B cell (primary cell): ENCODE measurements at regions not wholly inside any gene's neighbourhood (a gene's known extent, or its start where the extent isn't known, plus 50 kb on each side); places are given as distances from the start of the nearest gene placed in this dataset.
A peak's percentile ranks its signal among the peaks of the same experiment; 100 is the strongest.

ENCODE experiments used
- ATAC-seq: fragments of 200-7000 bp; cut with Tn5 transposase; one replicate; pipeline ENCODE4 v1.10.0; 2021; ENCODE audit warnings: low read depth, mild to moderate bottlenecking, moderate number of reproducible peaks, moderate library complexity
- CTCF ChIA-PET: fragments of 350-600 bp; sonication (Branson Sonifier 250); formaldehyde crosslinking; loops from one replicate; lab custom pipeline; 2021; ENCODE audit warnings: antibody characterized with exemption, inconsistent platforms; lab: Charles Lee
- POLR2A ChIA-PET: fragments of 350-600 bp; sonication (Branson Sonifier 250); formaldehyde crosslinking; loops from one replicate; lab custom pipeline; 2021; ENCODE audit warnings: antibody characterized with exemption; lab: Charles Lee
- DNase-seq: peaks from one replicate; pipeline ENCODE4 v3.0.0; 2013
- H2AFZ ChIP-seq: 2 replicates; pipeline ENCODE4 v1.6.1; 2012; ENCODE audit warnings: mild to moderate bottlenecking, low read depth, low read length; ENCODE audit not compliant: insufficient read depth, poor library complexity, severe bottlenecking
- H3K27ac ChIP-seq, 2 donors: 1 replicate in 1 of 2; 2 replicates in 1 of 2; pipeline ENCODE4 v1.5.1; 2012 to 2013; ENCODE audit warnings: low read length in 2 of 2, mild to moderate bottlenecking in 2 of 2, moderate library complexity in 1 of 2
- H3K27me3 ChIP-seq, 4 experiments: fragments of 200-600 bp in 1 of 4; sonication (generic) in 1 of 4; replicated peaks in 1 of 4; 1 replicate in 2 of 4; 2 replicates in 2 of 4; pipeline versions ENCODE4 v1.6.1 to v1.7.0; 2013 to 2016; ENCODE audit warnings: low read length in 3 of 4, mild to moderate bottlenecking in 2 of 4, mixed read lengths in 1 of 4, moderate library complexity in 1 of 4; ENCODE audit not compliant: insufficient read depth in 4 of 4, control insufficient read depth in 3 of 4; ENCODE audit errors: control extremely low read depth in 1 of 4
- H3K36me3 ChIP-seq, 2 experiments: replicated peaks in 1 of 2; 1 replicate in 1 of 2; 2 replicates in 1 of 2; pipeline versions ENCODE4 v1.6.1 to v1.7.1; 2013; ENCODE audit warnings: low read length in 1 of 2; ENCODE audit not compliant: insufficient read depth in 2 of 2, control insufficient read depth in 1 of 2; ENCODE audit errors: control extremely low read depth in 1 of 2, extremely low read depth in 1 of 2
- H3K4me1 ChIP-seq, 2 donors: fragments of 200-600 bp in 1 of 2; sonication (generic) in 1 of 2; 1 replicate in 1 of 2; 2 replicates in 1 of 2; pipeline versions ENCODE4 v1.5.1 to v1.6.1; 2013 to 2017; ENCODE audit warnings: low read length in 2 of 2; ENCODE audit not compliant: control insufficient read depth in 2 of 2, insufficient read depth in 2 of 2
- H3K4me2 ChIP-seq: replicated peaks from 2 replicates; pipeline ENCODE3; 2012; ENCODE audit warnings: mild to moderate bottlenecking, low read depth, low read length; ENCODE audit not compliant: poor library complexity, severe bottlenecking
- H3K4me3 ChIP-seq, 5 experiments: fragments of 200-600 bp in 1 of 5; sonication (generic) in 1 of 5; 1 replicate in 3 of 5; 2 replicates in 2 of 5; pipeline versions ENCODE4 v1.5.1 to v1.7.0; 2011 to 2016; ENCODE audit warnings: low read length in 4 of 5, mild to moderate bottlenecking in 4 of 5, low read depth in 2 of 5, control low read depth in 1 of 5, moderate library complexity in 1 of 5; ENCODE audit not compliant: insufficient read depth in 1 of 5; ENCODE audit errors: control extremely low read depth in 1 of 5, extremely low read depth in 1 of 5
- H3K79me2 ChIP-seq: fragments of 200-600 bp; sonication (generic); one replicate; pipeline ENCODE4 v1.6.0; 2016; ENCODE audit warnings: low read length; ENCODE audit not compliant: control insufficient read depth, insufficient read depth
- H3K9ac ChIP-seq: fragments of 200-600 bp; sonication (generic); 2 replicates; pipeline ENCODE4 v1.6.1; 2017; ENCODE audit warnings: mild to moderate bottlenecking, low read length, moderate library complexity
- H3K9me3 ChIP-seq, 3 donors: one replicate each; pipeline versions ENCODE4 v1.6.1 to v1.7.1; 2013; ENCODE audit warnings: low read length in 2 of 3; ENCODE audit not compliant: control insufficient read depth in 2 of 3, insufficient read depth in 1 of 3; ENCODE audit errors: control extremely low read depth in 1 of 3
- H4K20me1 ChIP-seq: 2 replicates; pipeline ENCODE4 v1.6.0; 2012; ENCODE audit warnings: mild to moderate bottlenecking, low read length; ENCODE audit not compliant: insufficient read depth, control insufficient read depth, poor library complexity, severe bottlenecking
- H3K27ac Mint-ChIP-seq: one replicate; pipeline ENCODE4 v1.8.0; 2021; ENCODE audit warnings: mixed read lengths
- H3K27me3 Mint-ChIP-seq: one replicate; pipeline ENCODE4 v1.8.0; 2021; ENCODE audit warnings: mixed read lengths
- H3K4me1 Mint-ChIP-seq: one replicate; pipeline ENCODE4 v1.8.0; 2021; ENCODE audit warnings: mixed read lengths
- H3K4me3 Mint-ChIP-seq: one replicate; pipeline ENCODE4 v1.8.0; 2021; ENCODE audit warnings: mixed read lengths
- H3K9me3 Mint-ChIP-seq: one replicate; pipeline ENCODE4 v1.8.0; 2022; ENCODE audit warnings: mixed read lengths; ENCODE audit not compliant: insufficient read depth
- EZH2 ChIP-seq: IDR thresholded peaks from 2 replicates; pipeline ENCODE4 v1.6.1; 2012; ENCODE audit warnings: borderline replicate concordance, low read depth, mild to moderate bottlenecking, moderate library complexity, low read length; ENCODE audit not compliant: insufficient read depth, poor library complexity, severe bottlenecking
- WGBS: methylation state at CpG from one replicate; pipeline ENCODE4 v1.1.5; 2013; ENCODE audit warnings: missing lambda C conversion rate; ENCODE audit not compliant: insufficient coverage; 5-methylcytosine and 5-hydroxymethylcytosine counted together
- intact Hi-C: fragments of 100-400 bp; cut with micrococcal nuclease; formaldehyde crosslinking; loops from one replicate; pipeline ENCODE4 v1.10.0; 2022
- TF ChIP-seq, protein P1 (sequence below): fragments of 200-600 bp; IDR thresholded peaks from one replicate; pipeline ENCODE4 v1.8.0; 2022; ENCODE audit warnings: antibody characterized with exemption, mild to moderate bottlenecking

DNA sequence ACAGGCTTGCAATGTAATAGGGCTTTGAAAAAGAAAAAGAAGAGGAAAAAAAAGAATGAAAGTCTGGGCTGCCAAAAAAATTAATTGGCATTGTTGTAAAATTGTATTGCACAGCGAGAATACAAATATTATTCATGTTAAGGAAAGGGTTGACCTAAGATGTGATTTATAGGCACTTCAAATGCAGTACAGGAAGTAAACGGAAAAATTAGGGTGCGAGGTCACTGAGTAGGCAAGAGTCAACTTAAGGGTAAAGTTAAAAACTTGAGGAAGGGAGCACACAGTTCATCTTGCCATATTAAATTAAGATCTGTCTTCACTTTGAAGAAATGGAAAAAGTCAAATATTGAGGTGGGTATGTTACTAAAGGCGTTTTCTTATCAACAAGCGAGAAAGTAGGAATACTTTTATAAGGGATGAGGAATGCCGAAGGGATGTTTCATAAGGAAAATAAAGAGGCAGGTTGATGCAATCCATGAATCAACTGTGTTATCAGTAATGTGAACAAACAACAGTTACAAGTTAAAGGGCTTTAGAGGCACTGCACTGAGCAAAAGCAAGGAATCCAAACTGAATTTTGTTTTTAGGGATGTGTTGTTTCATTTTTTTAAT lies 123.0 kb downstream of the WT1 start:
- Mint-ChIP-seq H3K4me3 (no peak overlapping the region), H3K4me1 (no peaks in the 10 kb centered on the region), H3K9me3 (no peaks in the 10 kb centered on the region), H3K27ac (no peak overlapping the region), H3K27me3 (peaks cover 5% of the 10 kb centered on the region)
- intact Hi-C loops, result no loop called here
- Histone ChIP-seq H3K36me3 (no peaks in the 10 kb centered on the region), H4K20me1 (no peaks in the 10 kb centered on the region), H2AFZ (no peak overlapping the region), H3K4me3 (no peak overlapping the region), H3K4me2 (no peak overlapping the region), H3K79me2 (no peaks in the 10 kb centered on the region), H3K9ac (no peak overlapping the region), H3K27me3 (peaks cover 0 to 4% (median 0%) of the 10 kb centered on the region in 4 experiments), H3K9me3 (no peaks in the 10 kb centered on the region), H3K27ac (no peak overlapping the region), H3K4me1 (no peaks in the 10 kb centered on the region)
- no peak for TF ChIP-seq EZH2
- TF ChIP-seq, protein P1, sequence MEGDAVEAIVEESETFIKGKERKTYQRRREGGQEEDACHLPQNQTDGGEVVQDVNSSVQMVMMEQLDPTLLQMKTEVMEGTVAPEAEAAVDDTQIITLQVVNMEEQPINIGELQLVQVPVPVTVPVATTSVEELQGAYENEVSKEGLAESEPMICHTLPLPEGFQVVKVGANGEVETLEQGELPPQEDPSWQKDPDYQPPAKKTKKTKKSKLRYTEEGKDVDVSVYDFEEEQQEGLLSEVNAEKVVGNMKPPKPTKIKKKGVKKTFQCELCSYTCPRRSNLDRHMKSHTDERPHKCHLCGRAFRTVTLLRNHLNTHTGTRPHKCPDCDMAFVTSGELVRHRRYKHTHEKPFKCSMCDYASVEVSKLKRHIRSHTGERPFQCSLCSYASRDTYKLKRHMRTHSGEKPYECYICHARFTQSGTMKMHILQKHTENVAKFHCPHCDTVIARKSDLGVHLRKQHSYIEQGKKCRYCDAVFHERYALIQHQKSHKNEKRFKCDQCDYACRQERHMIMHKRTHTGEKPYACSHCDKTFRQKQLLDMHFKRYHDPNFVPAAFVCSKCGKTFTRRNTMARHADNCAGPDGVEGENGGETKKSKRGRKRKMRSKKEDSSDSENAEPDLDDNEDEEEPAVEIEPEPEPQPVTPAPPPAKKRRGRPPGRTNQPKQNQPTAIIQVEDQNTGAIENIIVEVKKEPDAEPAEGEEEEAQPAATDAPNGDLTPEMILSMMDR, result no peak
- CTCF ChIA-PET, result interaction anchor here (0.9 to 1.1 kb wide), 2 partner anchors 8 to 11 kb away, joined by 4 to 5 read pairs; no protein-coding TSS in a partner anchor
- POLR2A ChIA-PET, result no interaction called here
- no peak for DNase-seq
- no peak for ATAC-seq
- 77% methylated on average over 1 of the region's 6 CpGs for WGBS

DNA sequence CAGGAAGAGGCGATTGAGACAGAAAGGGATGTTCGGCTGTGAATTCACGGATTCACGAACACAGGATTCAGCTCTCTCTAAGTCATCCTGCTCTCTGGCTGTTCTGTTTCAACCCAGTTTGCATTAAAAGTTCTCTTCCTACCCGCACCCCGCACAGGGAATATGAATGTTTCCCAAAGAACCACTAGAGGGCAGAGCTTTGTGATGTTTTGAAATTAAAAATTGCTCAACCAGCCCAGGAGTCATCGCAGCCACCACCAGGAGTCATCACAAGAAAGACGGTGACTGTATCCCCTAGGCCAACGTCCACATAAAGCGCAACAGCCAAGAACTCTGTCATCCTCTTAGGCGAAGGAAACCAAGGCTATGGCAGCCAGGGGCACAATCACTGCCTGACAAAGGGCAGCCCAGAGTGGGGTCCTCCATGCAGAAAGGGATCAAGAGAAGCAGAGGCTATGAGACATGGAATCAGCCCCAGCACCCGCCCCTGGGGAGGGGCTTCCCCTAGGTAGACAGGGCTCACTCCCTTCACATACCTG lies 122.4 kb downstream of the WT1 start:
- no peaks in the 10 kb centered on the region for H4K20me1 ChIP-seq
- 62% methylated on average over 7 of the region's 12 CpGs for WGBS
- peaks cover 0 to 4% (median 0%) of the 10 kb centered on the region in 4 experiments for H3K27me3 ChIP-seq
- H3K9me3 Mint-ChIP-seq, result no peaks in the 10 kb centered on the region
- no peak for ATAC-seq
- H3K27ac Mint-ChIP-seq, result no peak overlapping the region
- H3K9ac ChIP-seq, result no peak overlapping the region
- H3K4me2 ChIP-seq, result no peak overlapping the region
- CTCF ChIA-PET, result interaction anchor here (0.9 to 1.1 kb wide), 2 partner anchors 8 to 11 kb away, joined by 4 to 5 read pairs; no protein-coding TSS in a partner anchor
- H2AFZ ChIP-seq, result no peak overlapping the region
- no peak for TF ChIP-seq EZH2
- TF ChIP-seq, protein P1, result peak; percentile 41
- intact Hi-C loops, result no loop called here
- no peaks in the 10 kb centered on the region for H3K79me2 ChIP-seq
- H3K4me1 Mint-ChIP-seq, result no peaks in the 10 kb centered on the region
- no peaks in the 10 kb centered on the region for H3K9me3 ChIP-seq
- H3K4me3 ChIP-seq, result no peak overlapping the region
- H3K27ac ChIP-seq, result no peak overlapping the region
- H3K4me3 Mint-ChIP-seq, result no peak overlapping the region
- peaks cover 8% of the 10 kb centered on the region for H3K27me3 Mint-ChIP-seq
- POLR2A ChIA-PET, result no interaction called here
- H3K36me3 ChIP-seq, result no peaks in the 10 kb centered on the region
- no peaks in the 10 kb centered on the region for H3K4me1 ChIP-seq
- no peak for DNase-seq
